Stimulated activated CD4-positive, alpha-beta T cell treated with anti-CD3 and anti-CD28 coated beads, Interleukin-4, amount 100 ng/mL, for 4 hours (primary cell): ENCODE measurements at regions not wholly inside any gene's neighbourhood (a gene's known extent, or its start where the extent isn't known, plus 50 kb on each side); places are given as distances from the start of the nearest gene placed in this dataset.
"Not testable (repeated sequence)": the region's sequence is repeated elsewhere in the genome, so short reads cannot be mapped to it uniquely, and the experiment has no call there.

Experiments used
- DNase-seq, 2 experiments: peaks; one replicate each; pipeline ENCODE4 v3.0.0-alpha.2; 2020

- no peak for DNase-seq
Measured at GRCh38 chrX:74251006-74251930, 52.7 kb upstream of the ZCCHC13 start.

GRCh38 chrX:74250574-74250973 is 53.4 kb upstream of the ZCCHC13 start:
- DNase-seq: no peak

- DNase-seq: no peak
Measured at GRCh38 chrX:74249963-74250362, 54.0 kb upstream of the ZCCHC13 start.

- DNase-seq: no peak
Measured at GRCh38 chrX:74248889-74249288, 55.1 kb upstream of the ZCCHC13 start.

GRCh38 chrX:74246524-74246923 is 57.5 kb upstream of the ZCCHC13 start:
- no peak for DNase-seq

GRCh38 chrX:74242484-74243138 is 61.4 kb upstream of the ZCCHC13 start:
- DNase-seq: no peak

GRCh38 chrX:74242050-74242449 is 61.9 kb upstream of the ZCCHC13 start:
- no peak for DNase-seq

GRCh38 chrX:74238771-74239170 is 65.2 kb upstream of the ZCCHC13 start:
- no peak for DNase-seq

GRCh38 chrX:74234818-74235217 is 69.2 kb upstream of the ZCCHC13 start:
- DNase-seq: no peak

GRCh38 chrX:74232859-74233258 is 71.1 kb upstream of the ZCCHC13 start:
- no peak for DNase-seq

- no peak for DNase-seq
Measured at GRCh38 chrX:74231625-74232024, 72.4 kb upstream of the ZCCHC13 start.

GRCh38 chrX:74230094-74230493 is 73.9 kb upstream of the ZCCHC13 start:
- no peak for DNase-seq

GRCh38 chrX:74225111-74225510 is 78.9 kb upstream of the ZCCHC13 start:
- no peak for DNase-seq

- DNase-seq: no peak
Measured at GRCh38 chrX:74220277-74220676, 83.7 kb upstream of the ZCCHC13 start.

GRCh38 chrX:74218895-74219294 is 85.1 kb upstream of the ZCCHC13 start:
- no peak for DNase-seq

- no peak for DNase-seq
Measured at GRCh38 chrX:74216421-74216820, 87.6 kb upstream of the ZCCHC13 start.

GRCh38 chrX:74211911-74212310 is 92.1 kb upstream of the ZCCHC13 start:
- no peak for DNase-seq

- DNase-seq: no peak
Measured at GRCh38 chrX:74207539-74207938, 96.4 kb upstream of the ZCCHC13 start.

- no peak for DNase-seq
Measured at GRCh38 chrX:74195605-74196004, 108.4 kb upstream of the ZCCHC13 start.

- DNase-seq: no peak
Measured at GRCh38 chrX:74195120-74195519, 108.9 kb upstream of the ZCCHC13 start.

- no peak for DNase-seq
Measured at GRCh38 chrX:74187211-74187610, 116.8 kb upstream of the ZCCHC13 start.

GRCh38 chrX:74183047-74183446 is 120.9 kb upstream of the ZCCHC13 start:
- not testable (repeated sequence) for DNase-seq

- DNase-seq: not testable (repeated sequence)
Measured at GRCh38 chrX:74181976-74182375, 122.0 kb upstream of the ZCCHC13 start.

GRCh38 chrX:74180716-74181115 is 123.3 kb upstream of the ZCCHC13 start:
- no peak for DNase-seq
